Neuronal stem cell (in vitro differentiated cells): ENCODE measurements at regions not wholly inside any gene's neighbourhood (a gene's known extent, or its start where the extent isn't known, plus 50 kb on each side); places are given as distances from the start of the nearest gene placed in this dataset.

Experiments used
- DNase-seq: peaks from one replicate; pipeline ENCODE4 v3.0.0-alpha.2; 2013; ENCODE audit warnings: low spot score
- H2AFZ ChIP-seq: one replicate; pipeline ENCODE4 v1.6.1; 2013; ENCODE audit warnings: mild to moderate bottlenecking, low read length, inconsistent platforms
- H2AK5ac ChIP-seq: 2 replicates; pipeline ENCODE4 v1.6.1; 2013; ENCODE audit warnings: low read depth, mild to moderate bottlenecking, inconsistent platforms, low read length, moderate library complexity, mixed read lengths
- H2BK120ac ChIP-seq: 2 replicates; pipeline ENCODE4 v1.6.1; 2013; ENCODE audit warnings: low read depth, mild to moderate bottlenecking, inconsistent platforms, low read length, moderate library complexity, mixed read lengths
- H2BK12ac ChIP-seq: one replicate; pipeline ENCODE4 v1.6.1; 2013; ENCODE audit warnings: low read length, inconsistent platforms
- H2BK15ac ChIP-seq: 2 replicates; pipeline ENCODE4 v1.6.1; 2013; ENCODE audit warnings: mild to moderate bottlenecking, low read length, inconsistent platforms, mixed read lengths
- H2BK5ac ChIP-seq: one replicate; pipeline ENCODE4 v1.6.1; 2013; ENCODE audit warnings: inconsistent platforms, mild to moderate bottlenecking, low read length, moderate library complexity
- H3K14ac ChIP-seq: one replicate; pipeline ENCODE4 v1.6.1; 2013; ENCODE audit warnings: low read length, inconsistent platforms
- H3K18ac ChIP-seq: 2 replicates; pipeline ENCODE4 v1.6.1; 2013; ENCODE audit warnings: low read length, inconsistent platforms
- H3K23ac ChIP-seq: 2 replicates; pipeline ENCODE4 v1.6.1; 2013; ENCODE audit warnings: low read depth, mild to moderate bottlenecking, mixed read lengths, low read length, inconsistent platforms; ENCODE audit not compliant: poor library complexity
- H3K27ac ChIP-seq: replicated peaks from 3 replicates; pipeline ENCODE4 v1.5.1; 2013; ENCODE audit warnings: low read length, inconsistent platforms
- H3K27me3 ChIP-seq, 3 experiments: 2 replicates each; pipeline ENCODE4 v1.6.1; 2013; ENCODE audit warnings: low read length in 3 of 3, mild to moderate bottlenecking in 2 of 3, inconsistent platforms in 1 of 3, low read depth in 1 of 3, mixed read lengths in 1 of 3, moderate library complexity in 1 of 3; ENCODE audit not compliant: control insufficient read depth in 3 of 3, insufficient read depth in 3 of 3
- H3K36me3 ChIP-seq, 2 donors: replicated peaks in 1 of 2; 2 replicates each; pipeline ENCODE4 v1.6.1; 2013; ENCODE audit warnings: low read length in 2 of 2; ENCODE audit not compliant: control insufficient read depth in 2 of 2, insufficient read depth in 2 of 2
- H3K4ac ChIP-seq: 2 replicates; pipeline ENCODE4 v1.6.1; 2013; ENCODE audit warnings: inconsistent platforms, mild to moderate bottlenecking, low read length, moderate library complexity
- H3K4me1 ChIP-seq, 2 donors: 1 replicate in 1 of 2; 2 replicates in 1 of 2; pipeline ENCODE4 v1.6.1; 2013; ENCODE audit warnings: low read length in 2 of 2, low read depth in 1 of 2; ENCODE audit not compliant: control insufficient read depth in 2 of 2, insufficient read depth in 1 of 2
- H3K4me2 ChIP-seq: one replicate; pipeline ENCODE4 v1.6.1; 2013; ENCODE audit warnings: mild to moderate bottlenecking, low read length, inconsistent platforms; ENCODE audit not compliant: insufficient read depth, poor library complexity, severe bottlenecking
- H3K4me3 ChIP-seq, 2 donors: 2 replicates each; pipeline ENCODE4 v1.5.1; 2013; ENCODE audit warnings: low read length in 2 of 2, mild to moderate bottlenecking in 2 of 2, inconsistent platforms in 1 of 2, moderate library complexity in 1 of 2
- H3K79me1 ChIP-seq: one replicate; pipeline ENCODE4 v1.6.1; 2013; ENCODE audit warnings: low read depth, mild to moderate bottlenecking, inconsistent platforms, low read length, moderate library complexity
- H3K9ac ChIP-seq: one replicate; pipeline ENCODE4 v1.6.1; 2013; ENCODE audit warnings: mild to moderate bottlenecking, low read depth, low read length, inconsistent platforms; ENCODE audit not compliant: poor library complexity
- H3K9me3 ChIP-seq, 2 donors: replicated peaks in 1 of 2; 2 replicates each; pipeline versions ENCODE3 to v1.6.1; 2013; ENCODE audit warnings: low read length in 2 of 2, mild to moderate bottlenecking in 2 of 2, inconsistent platforms in 1 of 2, low read depth in 1 of 2, mixed read lengths in 1 of 2, moderate library complexity in 1 of 2; ENCODE audit not compliant: control insufficient read depth in 2 of 2, insufficient read depth in 1 of 2
- H4K8ac ChIP-seq: one replicate; pipeline ENCODE4 v1.6.1; 2013; ENCODE audit warnings: low read depth, mild to moderate bottlenecking, inconsistent platforms, low read length, moderate library complexity
- H4K91ac ChIP-seq: one replicate; pipeline ENCODE4 v1.6.1; 2013; ENCODE audit warnings: low read length, low read depth, mild to moderate bottlenecking, inconsistent platforms; ENCODE audit not compliant: poor library complexity
- WGBS, 2 donors: extraction: QIAGEN DNeasy Blood & Tissue Kit; methylation state at CpG; one replicate each; pipeline ENCODE4 v1.1.7; 2013; ENCODE audit warnings: missing lambda C conversion rate in 2 of 2, mixed read lengths in 1 of 2; ENCODE audit not compliant: insufficient read length in 2 of 2, insufficient replicate concordance in 1 of 2; ENCODE audit errors: extremely low coverage in 2 of 2; 5-methylcytosine and 5-hydroxymethylcytosine counted together

- Histone ChIP-seq H3K4me3 (no peak overlapping the region), H3K27ac (no peak overlapping the region), H4K8ac (no peak overlapping the region), H2AFZ (no peak overlapping the region), H2BK5ac (no peak overlapping the region), H2BK12ac (no peak overlapping the region), H2BK120ac (no peak overlapping the region), H3K36me3 (no peaks in the 10 kb centered on the region), H3K4me2 (no peak overlapping the region), H2BK15ac (no peak overlapping the region), H3K79me1 (no peaks in the 10 kb centered on the region), H3K18ac (no peak overlapping the region), H3K4ac (no peak overlapping the region), H3K23ac (no peak overlapping the region), H3K9ac (no peak overlapping the region), H3K27me3 (no peaks in the 10 kb centered on the region), H3K9me3 (no peaks in the 10 kb centered on the region), H3K4me1 (no peaks in the 10 kb centered on the region), H4K91ac (no peak overlapping the region), H2AK5ac (no peak overlapping the region), H3K14ac (no peak overlapping the region)
- DNase-seq = no peak
- WGBS, 2 donors = no CpG with 5 or more reads among the region's 5 CpGs
Observed at GRCh38 chr5:4921929-4922328, 218.2 kb upstream of the ADAMTS16 start.

GRCh38 chr5:4924577-4924976 is 215.6 kb upstream of the ADAMTS16 start:
- no peaks in the 10 kb centered on the region for H3K4me1 ChIP-seq
- H3K27ac ChIP-seq = no peak overlapping the region
- H2BK12ac ChIP-seq = no peak overlapping the region
- H3K79me1 ChIP-seq = no peaks in the 10 kb centered on the region
- no peak overlapping the region for H3K14ac ChIP-seq
- H2BK15ac ChIP-seq = no peak overlapping the region
- no peaks in the 10 kb centered on the region for H3K36me3 ChIP-seq
- no peak for DNase-seq
- no peak overlapping the region for H3K4me3 ChIP-seq
- H4K8ac ChIP-seq = no peak overlapping the region
- H4K91ac ChIP-seq = no peak overlapping the region
- H3K23ac ChIP-seq = no peak overlapping the region
- H3K18ac ChIP-seq = no peak overlapping the region
- H2BK120ac ChIP-seq = no peak overlapping the region
- H2AK5ac ChIP-seq = no peak overlapping the region
- no peak overlapping the region for H2AFZ ChIP-seq
- WGBS, 2 donors = no CpG with 5 or more reads among the region's 4 CpGs
- no peak overlapping the region for H3K9ac ChIP-seq
- no peaks in the 10 kb centered on the region for H3K9me3 ChIP-seq
- no peak overlapping the region for H3K4me2 ChIP-seq
- no peak overlapping the region for H3K4ac ChIP-seq
- H2BK5ac ChIP-seq = no peak overlapping the region
- no peaks in the 10 kb centered on the region for H3K27me3 ChIP-seq

GRCh38 chr5:4927097-4927496 is 213.0 kb upstream of the ADAMTS16 start:
- no peak overlapping the region for H2AFZ ChIP-seq
- no peak overlapping the region for H3K23ac ChIP-seq
- no peaks in the 10 kb centered on the region for H3K79me1 ChIP-seq
- no peaks in the 10 kb centered on the region for H3K9me3 ChIP-seq
- H3K4me1 ChIP-seq = no peaks in the 10 kb centered on the region
- no peak overlapping the region for H3K4ac ChIP-seq
- H2BK120ac ChIP-seq = no peak overlapping the region
- H3K27me3 ChIP-seq = no peaks in the 10 kb centered on the region
- no peak overlapping the region for H3K9ac ChIP-seq
- H2BK12ac ChIP-seq = no peak overlapping the region
- H2BK5ac ChIP-seq = no peak overlapping the region
- no peak overlapping the region for H4K91ac ChIP-seq
- no peak overlapping the region for H3K27ac ChIP-seq
- H3K4me3 ChIP-seq = no peak overlapping the region
- H2AK5ac ChIP-seq = no peak overlapping the region
- no peak for DNase-seq
- H4K8ac ChIP-seq = no peak overlapping the region
- no peak overlapping the region for H3K4me2 ChIP-seq
- no peak overlapping the region for H3K18ac ChIP-seq
- no CpG with 5 or more reads among the region's 2 CpGs for WGBS, 2 donors
- no peak overlapping the region for H3K14ac ChIP-seq
- H2BK15ac ChIP-seq = no peak overlapping the region
- no peaks in the 10 kb centered on the region for H3K36me3 ChIP-seq

- Histone ChIP-seq H3K9me3 (no peaks in the 10 kb centered on the region), H2AK5ac (no peak overlapping the region), H3K36me3 (no peaks in the 10 kb centered on the region), H3K18ac (no peak overlapping the region), H3K4ac (no peak overlapping the region), H3K9ac (no peak overlapping the region), H3K23ac (no peak overlapping the region), H3K4me3 (no peak overlapping the region), H3K4me1 (no peaks in the 10 kb centered on the region), H2BK120ac (no peak overlapping the region), H3K14ac (no peak overlapping the region), H3K79me1 (no peaks in the 10 kb centered on the region), H3K27me3 (no peaks in the 10 kb centered on the region), H2AFZ (no peak overlapping the region), H2BK5ac (no peak overlapping the region), H4K8ac (no peak overlapping the region), H3K4me2 (no peak overlapping the region), H4K91ac (no peak overlapping the region), H2BK12ac (no peak overlapping the region), H3K27ac (no peak overlapping the region), H2BK15ac (no peak overlapping the region)
- no peak for DNase-seq
- no CpG with 5 or more reads among the region's 5 CpGs for WGBS, 2 donors
Observed at GRCh38 chr5:4928409-4928808, 211.7 kb upstream of the ADAMTS16 start.
